GM23248 (cell line): ENCODE measurements at regions not wholly inside any gene's neighbourhood (a gene's known extent, or its start where the extent isn't known, plus 50 kb on each side); places are given as distances from the start of the nearest gene placed in this dataset.
A peak's percentile ranks its signal among the peaks of the same experiment; 100 is the strongest.

Experiments
- DNase-seq: peaks from one replicate; pipeline ENCODE4 v3.0.0-alpha.2; 2015
- H2AFZ ChIP-seq: fragments of 200-600 bp; sonication (generic); 2 replicates; pipeline ENCODE4 v1.6.1; 2016; ENCODE audit warnings: antibody characterized with exemption
- H3F3A ChIP-seq: fragments of 200-600 bp; sonication (generic); 2 replicates; pipeline ENCODE4 v1.6.1; 2016; ENCODE audit warnings: mild to moderate bottlenecking, antibody characterized with exemption, mixed run types; ENCODE audit not compliant: insufficient read depth
- H3K27ac ChIP-seq: fragments of 200-600 bp; sonication (generic); 2 replicates; pipeline ENCODE4 v1.5.1; 2016; ENCODE audit warnings: mild to moderate bottlenecking
- H3K27me3 ChIP-seq: fragments of 200-600 bp; sonication (generic); replicated peaks from 2 replicates; pipeline ENCODE4 v1.6.1; 2016; ENCODE audit warnings: mild to moderate bottlenecking; ENCODE audit not compliant: insufficient read depth
- H3K36me3 ChIP-seq: fragments of 200-600 bp; sonication (generic); 2 replicates; pipeline ENCODE4 v1.6.1; 2016; ENCODE audit warnings: low read depth, mild to moderate bottlenecking
- H3K4me1 ChIP-seq: fragments of 200-600 bp; sonication (generic); 2 replicates; pipeline ENCODE4 v1.6.1; 2016; ENCODE audit warnings: mild to moderate bottlenecking; ENCODE audit not compliant: insufficient read depth
- H3K4me2 ChIP-seq: fragments of 200-600 bp; sonication (generic); one replicate; pipeline ENCODE4 v1.6.1; 2016; ENCODE audit warnings: mild to moderate bottlenecking; ENCODE audit not compliant: unreplicated experiment
- H3K4me3 ChIP-seq: fragments of 200-600 bp; sonication (generic); 2 replicates; pipeline ENCODE4 v1.5.1; 2016; ENCODE audit warnings: mild to moderate bottlenecking
- H3K79me2 ChIP-seq: fragments of 200-600 bp; sonication (generic); 2 replicates; pipeline ENCODE4 v1.6.1; 2016; ENCODE audit warnings: mild to moderate bottlenecking; ENCODE audit not compliant: insufficient read depth
- H3K9ac ChIP-seq: fragments of 200-600 bp; sonication (generic); 2 replicates; pipeline ENCODE4 v1.6.1; 2016; ENCODE audit warnings: mild to moderate bottlenecking
- H3K9me2 ChIP-seq: fragments of 200-600 bp; sonication (generic); 2 replicates; pipeline ENCODE4 v1.6.1; 2016; ENCODE audit warnings: mixed run types, mild to moderate bottlenecking, moderate library complexity; ENCODE audit not compliant: insufficient read depth
- H3K9me3 ChIP-seq: fragments of 200-600 bp; sonication (generic); one replicate; pipeline ENCODE4 v1.6.1; 2017; ENCODE audit warnings: low read depth
- H4K20me1 ChIP-seq: fragments of 200-600 bp; sonication (generic); 2 replicates; pipeline ENCODE4 v1.6.0; 2016; ENCODE audit not compliant: insufficient read depth
- EZH2 ChIP-seq: fragments of 200-600 bp; sonication (generic); IDR thresholded peaks from 2 replicates; pipeline ENCODE4 v1.6.1; 2018; ENCODE audit warnings: antibody characterized with exemption, mild to moderate bottlenecking; ENCODE audit not compliant: insufficient read depth, poor library complexity, severe bottlenecking
- EZH2phosphoT487 ChIP-seq: fragments of 200-600 bp; sonication (generic); IDR thresholded peaks from 2 replicates; pipeline ENCODE4 v1.6.1; 2018; ENCODE audit warnings: antibody characterized with exemption, moderate library complexity, mild to moderate bottlenecking, low read depth; ENCODE audit not compliant: insufficient read depth
- WGBS, 2 experiments: methylation state at CpG; one replicate each; pipeline ENCODE4 v1.1.6; 2015 to 2017; ENCODE audit warnings: low lambda C conversion rate in 2 of 2, low coverage in 1 of 2; ENCODE audit errors: missing lambda C conversion rate in 2 of 2; 5-methylcytosine and 5-hydroxymethylcytosine counted together
- in situ Hi-C: fragments of 300-500 bp; cut with MboI; formaldehyde crosslinking; loops from 2 replicates; pipeline ENCODE4 v1.15.0; 2020

DNA sequence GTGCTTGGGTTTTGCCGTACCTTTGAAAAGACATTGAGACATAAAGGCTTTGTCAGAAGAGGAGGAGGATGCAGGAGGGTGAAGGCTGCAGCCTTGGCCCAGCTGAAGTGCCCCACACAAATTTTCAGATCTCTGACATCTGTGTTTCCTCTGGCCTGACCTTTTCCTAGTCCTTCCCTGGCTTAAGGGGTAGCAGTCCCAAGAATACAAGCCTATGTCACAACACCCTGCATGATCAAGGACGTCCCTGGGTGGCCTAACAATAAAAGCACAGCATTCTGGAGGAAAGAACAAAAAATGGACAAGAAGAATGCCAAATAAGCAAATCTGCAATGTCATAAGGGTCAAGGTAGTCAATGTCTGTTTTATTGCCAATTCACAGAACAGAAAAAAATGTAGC is 80.8 kb upstream of the FAM9C start:
- no peaks in the 10 kb centered on the region for H4K20me1 ChIP-seq
- no peaks in the 10 kb centered on the region for H3K36me3 ChIP-seq
- in situ Hi-C loops: no loop called here
- peaks cover 14% of the 10 kb centered on the region for H3F3A ChIP-seq
- no peaks in the 10 kb centered on the region for H3K9me3 ChIP-seq
- H3K9ac ChIP-seq: no peak overlapping the region
- TF ChIP-seq EZH2 (no peak), EZH2phosphoT487 (no peak)
- H3K4me2 ChIP-seq: no peak overlapping the region
- no peaks in the 10 kb centered on the region for H3K9me2 ChIP-seq
- no peak for DNase-seq
- H3K79me2 ChIP-seq: no peaks in the 10 kb centered on the region
- no peak overlapping the region for H3K27ac ChIP-seq
- no peak overlapping the region for H3K4me3 ChIP-seq
- no peaks in the 10 kb centered on the region for H3K27me3 ChIP-seq
- peaks cover 40% of the 10 kb centered on the region for H3K4me1 ChIP-seq
- no peak overlapping the region for H2AFZ ChIP-seq
- 21 to 39% methylated on average over 2 of the region's 2 CpGs for WGBS, 2 experiments

DNA sequence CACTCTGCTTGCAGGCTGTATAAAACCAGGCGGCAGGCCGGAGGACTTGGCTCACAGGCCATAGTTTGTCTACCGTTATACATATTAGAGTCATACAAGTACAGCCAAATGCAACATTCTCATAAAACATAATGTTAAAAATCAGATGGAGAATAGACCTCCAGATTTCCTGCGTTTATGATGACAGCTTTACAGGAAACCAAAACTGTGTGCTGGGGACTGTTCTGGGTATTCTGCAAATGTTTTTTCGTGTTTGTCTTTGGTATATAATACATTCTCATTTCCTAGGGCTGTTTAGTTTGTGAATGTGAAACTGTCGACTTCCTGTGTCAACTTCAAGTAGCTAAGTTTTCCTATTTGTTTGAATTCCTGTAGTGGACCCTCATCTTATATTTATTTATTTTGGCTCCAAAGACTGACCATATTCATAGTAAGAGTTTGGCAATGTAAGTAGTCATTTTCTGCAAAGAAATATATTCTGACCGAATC is 79.5 kb upstream of the FAM9C start:
- in situ Hi-C loops: no loop called here
- TF ChIP-seq EZH2 (no peak), EZH2phosphoT487 (no peak)
- H3K27ac ChIP-seq: peak overlapping the region; percentile 58

DNA sequence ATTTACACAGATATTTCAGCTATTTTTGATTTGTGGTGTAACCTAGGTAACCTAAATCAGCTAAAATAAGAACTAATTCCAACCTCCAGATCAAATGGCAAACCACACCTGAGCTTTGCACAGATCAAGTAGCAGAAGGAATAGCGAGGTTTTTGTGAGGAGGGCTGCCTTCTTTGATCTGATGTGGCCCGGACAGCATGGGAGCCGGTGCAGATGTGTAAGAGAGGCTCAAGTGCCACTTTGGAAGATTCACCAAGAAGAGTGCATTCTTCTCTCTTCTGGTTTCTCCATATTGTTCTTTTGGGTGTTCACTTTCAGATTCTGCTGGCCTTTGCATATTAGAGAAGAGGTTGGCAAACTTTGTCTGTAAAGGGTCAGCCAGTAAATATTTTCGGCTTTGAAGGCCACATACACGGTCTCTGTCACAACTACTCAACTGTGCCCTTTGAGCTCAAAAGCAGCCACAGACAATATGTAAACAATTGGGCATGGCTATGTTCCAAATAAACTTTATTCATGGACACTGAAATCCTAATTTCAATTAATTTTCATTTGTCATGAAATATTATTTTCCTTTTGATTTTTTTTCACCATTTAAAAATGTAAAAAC is 78.9 kb upstream of the FAM9C start:
- Histone ChIP-seq H3K79me2 (no peaks in the 10 kb centered on the region), H3K4me1 (peaks cover 50% of the 10 kb centered on the region), H3K4me3 (no peak overlapping the region), H3K27me3 (no peaks in the 10 kb centered on the region), H3K9me3 (no peaks in the 10 kb centered on the region), H3K9me2 (no peaks in the 10 kb centered on the region), H3F3A (peaks cover 26% of the 10 kb centered on the region), H3K27ac (peak overlapping the region; percentile 58), H2AFZ (no peak overlapping the region), H3K36me3 (no peaks in the 10 kb centered on the region), H3K9ac (no peak overlapping the region), H4K20me1 (no peaks in the 10 kb centered on the region), H3K4me2 (no peak overlapping the region)
- TF ChIP-seq EZH2 (no peak), EZH2phosphoT487 (no peak)
- no peak for DNase-seq
- in situ Hi-C loops: no loop called here
- WGBS, 2 experiments: 66 to 71% methylated on average over 5 of the region's 5 CpGs

More for the DNA sequence above, 79.5 kb upstream of the FAM9C start:
- H2AFZ ChIP-seq: no peak overlapping the region
- H3K9me2 ChIP-seq: no peaks in the 10 kb centered on the region
- no peaks in the 10 kb centered on the region for H4K20me1 ChIP-seq
- no peaks in the 10 kb centered on the region for H3K79me2 ChIP-seq
- no peaks in the 10 kb centered on the region for H3K27me3 ChIP-seq
- H3K9me3 ChIP-seq: no peaks in the 10 kb centered on the region
- no peak overlapping the region for H3K4me2 ChIP-seq
- H3K4me1 ChIP-seq: peaks cover 52% of the 10 kb centered on the region
- H3K36me3 ChIP-seq: no peaks in the 10 kb centered on the region
- peak; percentile 43 for DNase-seq
- 63 to 64% methylated on average over 7 of the region's 7 CpGs for WGBS, 2 experiments
- H3K4me3 ChIP-seq: no peak overlapping the region
- H3K9ac ChIP-seq: no peak overlapping the region
- H3F3A ChIP-seq: peaks cover 26% of the 10 kb centered on the region

DNA sequence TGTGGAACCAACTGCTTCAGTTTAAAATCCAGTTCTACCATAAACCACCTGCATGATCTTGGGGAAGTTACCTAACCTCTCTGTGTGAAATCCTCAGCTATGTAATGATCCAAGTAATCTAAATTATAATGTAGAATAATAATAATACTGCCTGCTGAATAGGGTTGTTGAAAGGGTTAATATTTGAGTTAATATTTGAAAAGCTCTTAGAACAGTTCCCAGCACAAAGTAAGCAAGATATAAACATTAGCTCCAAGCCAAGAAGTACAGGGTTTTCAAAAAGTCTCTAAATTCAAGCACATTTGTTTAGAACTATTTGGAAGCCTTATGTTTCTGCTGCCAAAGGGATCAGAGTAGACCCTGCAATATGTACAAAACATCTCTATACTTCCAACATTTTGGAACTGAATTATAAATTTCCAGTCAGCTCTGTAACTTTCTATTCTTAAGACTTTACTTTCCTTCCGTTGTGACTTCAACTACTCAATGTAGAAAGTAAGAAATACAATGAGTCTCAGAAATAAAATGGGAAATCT is 76.7 kb upstream of the FAM9C start:
- H3K9me3 ChIP-seq: no peaks in the 10 kb centered on the region
- in situ Hi-C loops: no loop called here
- TF ChIP-seq EZH2phosphoT487: no peak
- TF ChIP-seq EZH2: no peak
- WGBS, 2 experiments: 39 to 50% methylated on average over 1 of the region's 1 CpG
- peaks cover 37% of the 10 kb centered on the region for H3K4me1 ChIP-seq
- no peaks in the 10 kb centered on the region for H3K79me2 ChIP-seq
- no peak for DNase-seq
- H3K9ac ChIP-seq: no peak overlapping the region
- H3K36me3 ChIP-seq: no peaks in the 10 kb centered on the region
- no peaks in the 10 kb centered on the region for H3K27me3 ChIP-seq
- H2AFZ ChIP-seq: no peak overlapping the region
- H3F3A ChIP-seq: peaks cover 26% of the 10 kb centered on the region
- H3K4me3 ChIP-seq: no peak overlapping the region
- no peak overlapping the region for H3K4me2 ChIP-seq
- no peaks in the 10 kb centered on the region for H3K9me2 ChIP-seq
- no peaks in the 10 kb centered on the region for H4K20me1 ChIP-seq
- no peak overlapping the region for H3K27ac ChIP-seq

DNA sequence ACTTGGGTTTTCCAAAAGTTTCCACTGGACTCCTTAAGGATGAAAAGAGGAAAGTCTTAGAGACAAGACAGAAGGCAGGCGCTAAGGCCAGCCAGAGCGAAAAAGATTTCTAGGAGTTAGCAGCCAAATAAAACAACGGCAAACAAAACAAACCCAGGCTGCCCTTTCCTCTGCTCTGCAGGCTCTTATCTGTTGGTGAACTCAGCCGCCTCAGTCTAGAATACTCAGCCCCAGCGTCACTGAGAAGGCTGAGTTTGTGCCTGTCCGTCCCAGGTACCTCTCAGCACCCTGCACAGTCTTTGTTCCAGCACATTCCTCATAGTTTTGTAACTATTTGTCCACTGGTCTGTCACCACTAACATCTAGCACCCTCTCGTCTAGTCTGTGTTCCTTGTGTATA is 75.6 kb upstream of the FAM9C start:
- H2AFZ ChIP-seq: peak overlapping the region; percentile 81
- 5 to 11% methylated on average over 7 of the region's 7 CpGs for WGBS, 2 experiments

More for the DNA sequence above, 75.6 kb upstream of the FAM9C start:
- Histone ChIP-seq H3K9ac (peak overlapping the region; percentile 74), H3K27me3 (no peaks in the 10 kb centered on the region), H3K27ac (peak overlapping the region; percentile 86), H3K4me3 (peak overlapping the region; percentile 40), H4K20me1 (no peaks in the 10 kb centered on the region), H3K79me2 (no peaks in the 10 kb centered on the region), H3K9me3 (no peaks in the 10 kb centered on the region), H3F3A (peaks cover 26% of the 10 kb centered on the region), H3K9me2 (no peaks in the 10 kb centered on the region), H3K4me2 (peak overlapping the region; percentile 88), H3K36me3 (no peaks in the 10 kb centered on the region), H3K4me1 (peaks cover 37% of the 10 kb centered on the region)
- TF ChIP-seq EZH2phosphoT487 (no peak), EZH2 (no peak)
- DNase-seq: peak; percentile 39
- in situ Hi-C loops: no loop called here
